ENCODE measurements at regions not wholly inside any gene's neighbourhood (a gene's known extent, or its start where the extent isn't known, plus 50 kb on each side); places are given as distances from the start of the nearest gene placed in this dataset.
"Not testable (repeated sequence)": the region's sequence is repeated elsewhere in the genome, so short reads cannot be mapped to it uniquely, and the experiment has no call there.

- DNase-seq: no peak
Measured at GRCh38 chrY:8151561-8151960, 1185.7 kb upstream of the TSPY4 start.

GRCh38 chrY:8128578-8128977, 1208.7 kb upstream of the TSPY4 start:
- no peak for DNase-seq

- no peak for DNase-seq
Measured at GRCh38 chrY:8125907-8126571, 1211.2 kb upstream of the TSPY4 start.

GRCh38 chrY:8121825-8122224, 1210.3 kb upstream of the AMELY start:
- no peak for DNase-seq

- DNase-seq: no peak
Measured at GRCh38 chrY:8094429-8094828, 1182.9 kb upstream of the AMELY start.

GRCh38 chrY:8092926-8093325, 1181.4 kb upstream of the AMELY start:
- DNase-seq: no peak

- DNase-seq: no peak
Measured at GRCh38 chrY:8085925-8086324, 1174.4 kb upstream of the AMELY start.

- no peak for DNase-seq
Measured at GRCh38 chrY:8084192-8084591, 1172.6 kb upstream of the AMELY start.

- DNase-seq: no peak
Measured at GRCh38 chrY:8081151-8081550, 1169.6 kb upstream of the AMELY start.

- no peak for DNase-seq
Measured at GRCh38 chrY:8065220-8065619, 1153.7 kb upstream of the AMELY start.

- DNase-seq: no peak
Measured at GRCh38 chrY:8064500-8064899, 1152.9 kb upstream of the AMELY start.

GRCh38 chrY:8063973-8064372, 1152.4 kb upstream of the AMELY start:
- no peak for DNase-seq

GRCh38 chrY:8058613-8059012, 1147.1 kb upstream of the AMELY start:
- no peak for DNase-seq

- DNase-seq: no peak
Measured at GRCh38 chrY:8051340-8051739, 1139.8 kb upstream of the AMELY start.

- DNase-seq: no peak
Measured at GRCh38 chrY:8041238-8041637, 1129.7 kb upstream of the AMELY start.

GRCh38 chrY:8036563-8036962, 1125.0 kb upstream of the AMELY start:
- DNase-seq: no peak

- no peak for DNase-seq
Measured at GRCh38 chrY:8035653-8036052, 1124.1 kb upstream of the AMELY start.

- DNase-seq: no peak
Measured at GRCh38 chrY:8034673-8035072, 1123.1 kb upstream of the AMELY start.

GRCh38 chrY:8033200-8033599, 1121.6 kb upstream of the AMELY start:
- DNase-seq: no peak

- no peak for DNase-seq
Measured at GRCh38 chrY:8020540-8020939, 1109.0 kb upstream of the AMELY start.

GRCh38 chrY:8011515-8011914, 1100.0 kb upstream of the AMELY start:
- DNase-seq: no peak

- no peak for DNase-seq
Measured at GRCh38 chrY:8004196-8004595, 1092.6 kb upstream of the AMELY start.

- no peak for DNase-seq
Measured at GRCh38 chrY:7996726-7997125, 1085.2 kb upstream of the AMELY start.

- not testable (repeated sequence) for DNase-seq
Measured at GRCh38 chrY:7994781-7995180, 1083.2 kb upstream of the AMELY start.

- no peak for DNase-seq
Measured at GRCh38 chrY:7979770-7980169, 1068.2 kb upstream of the AMELY start.

- DNase-seq: no peak
Measured at GRCh38 chrY:7977301-7977700, 1065.7 kb upstream of the AMELY start.
